Caco-2 (cell line): ENCODE measurements at regions not wholly inside any gene's neighbourhood (a gene's known extent, or its start where the extent isn't known, plus 50 kb on each side); places are given as distances from the start of the nearest gene placed in this dataset.

Experiments
- BruUV-seq: library from RNA; stranded (reverse); fragments of 400-500 nt; replicated peaks from 2 replicates; lab custom pipeline; 2021; lab: Mats Ljungman, UMichigan
- CTCF ChIA-PET: fragments of 300-600 bp; sonication (Branson Sonifier 250); formaldehyde crosslinking; loops from one replicate; lab custom pipeline; 2022; ENCODE audit warnings: antibody characterized with exemption; lab: Charles Lee
- POLR2A ChIA-PET: fragments of 300-600 bp; sonication (Branson Sonifier 250); formaldehyde crosslinking; loops from one replicate; lab custom pipeline; 2022; ENCODE audit warnings: antibody characterized with exemption; lab: Charles Lee
- DNase-seq, 2 experiments: peaks; one replicate each; pipeline versions ENCODE4 v3.0.0 to v3.0.0-alpha.2; 2020 to 2022
- H3K27me3 ChIP-seq: replicated peaks from 2 replicates; pipeline ENCODE4 v1.6.0; 2011; ENCODE audit warnings: low read length; ENCODE audit not compliant: control insufficient read depth, insufficient read depth
- H3K36me3 ChIP-seq: 2 replicates; pipeline ENCODE4 v1.5.1; 2011; ENCODE audit warnings: low read length; ENCODE audit not compliant: control insufficient read depth, insufficient read depth
- H3K4me1 ChIP-seq: fragments of 250-450 bp; sonication (Bioruptor Pico); 2 replicates; pipeline ENCODE4 v1.5.1; 2020; ENCODE audit warnings: mild to moderate bottlenecking
- H3K4me3 ChIP-seq: 2 replicates; pipeline ENCODE4 v1.5.1; 2011; ENCODE audit warnings: low read depth, mild to moderate bottlenecking, control low read depth, low read length
- H3K9me3 ChIP-seq: fragments of 250-450 bp; sonication (Bioruptor Pico); 2 replicates; pipeline ENCODE4 v1.5.1; 2020; ENCODE audit warnings: mild to moderate bottlenecking, moderate library complexity
- H3K27ac Mint-ChIP-seq: one replicate; pipeline ENCODE4 v1.8.0; 2022; ENCODE audit warnings: mixed read lengths; ENCODE audit not compliant: unreplicated experiment
- H3K27me3 Mint-ChIP-seq: one replicate; pipeline ENCODE4 v1.8.0; 2022; ENCODE audit warnings: mixed read lengths; ENCODE audit not compliant: insufficient read depth, unreplicated experiment
- H3K36me3 Mint-ChIP-seq: one replicate; pipeline ENCODE4 v1.8.0; 2022; ENCODE audit warnings: mild to moderate bottlenecking, mixed read lengths; ENCODE audit not compliant: insufficient read depth, unreplicated experiment
- H3K4me1 Mint-ChIP-seq: one replicate; pipeline ENCODE4 v1.8.0; 2022; ENCODE audit warnings: low read depth, mixed read lengths; ENCODE audit not compliant: unreplicated experiment
- H3K4me3 Mint-ChIP-seq: one replicate; pipeline ENCODE4 v1.8.0; 2022; ENCODE audit warnings: mild to moderate bottlenecking, moderate library complexity, mixed read lengths; ENCODE audit not compliant: unreplicated experiment
- H3K9me3 Mint-ChIP-seq: one replicate; pipeline ENCODE4 v1.8.0; 2022; ENCODE audit warnings: mixed read lengths; ENCODE audit not compliant: unreplicated experiment
- CTCF ChIP-seq, 2 experiments: fragments of 200-600 bp in 1 of 2; IDR thresholded peaks; 1 replicate in 1 of 2; 2 replicates in 1 of 2; pipeline versions ENCODE4 v1.5.1 to v1.8.0; 2011 to 2022; ENCODE audit warnings: antibody characterized with exemption in 1 of 2, control low read depth in 1 of 2, inconsistent platforms in 1 of 2, low read depth in 1 of 2, low read length in 1 of 2, mild to moderate bottlenecking in 1 of 2, moderate library complexity in 1 of 2; ENCODE audit not compliant: insufficient read depth in 1 of 2, severe bottlenecking in 1 of 2, unreplicated experiment in 1 of 2
- intact Hi-C: fragments of 100-400 bp; cut with micrococcal nuclease; formaldehyde crosslinking; loops from one replicate; pipeline ENCODE4 v1.10.0; 2022; ENCODE audit not compliant: unreplicated experiment

- no peaks in the 10 kb centered on the region for H3K27me3 Mint-ChIP-seq
- Histone ChIP-seq H3K4me1 (peaks cover 30% of the 10 kb centered on the region), H3K4me3 (no peak overlapping the region), H3K9me3 (no peaks in the 10 kb centered on the region), H3K36me3 (no peaks in the 10 kb centered on the region), H3K27me3 (no peaks in the 10 kb centered on the region)
- H3K9me3 Mint-ChIP-seq, result no peaks in the 10 kb centered on the region
- H3K36me3 Mint-ChIP-seq, result no peaks in the 10 kb centered on the region
- H3K4me1 Mint-ChIP-seq, result peaks cover 34% of the 10 kb centered on the region
- POLR2A ChIA-PET, result no interaction called here
- no peak overlapping the region for H3K4me3 Mint-ChIP-seq
- no TSS peak for BruUV-seq
- TF ChIP-seq CTCF (IDR thresholded peaks at IDR 0.05; ENCODE audit: insufficient read depth in 1 of 2, low read depth in 1 of 2, low read length in 1 of 2, severe bottlenecking in 1 of 2, unreplicated experiment in 1 of 2), result no peak
- DNase-seq, result no peak
- no peak overlapping the region for H3K27ac Mint-ChIP-seq
- intact Hi-C loops, result no loop called here
- CTCF ChIA-PET, result no interaction called here
Observed at GRCh38 chr5:34510002-34510401, 146.1 kb upstream of the RAI14 start.

GRCh38 chr5:34511063-34511462 lies 145.1 kb upstream of the RAI14 start:
- Mint-ChIP-seq H3K27me3 (no peaks in the 10 kb centered on the region), H3K4me1 (peaks cover 34% of the 10 kb centered on the region), H3K27ac (peak overlapping the region; percentile 0), H3K9me3 (no peaks in the 10 kb centered on the region), H3K36me3 (no peaks in the 10 kb centered on the region), H3K4me3 (no peak overlapping the region)
- H3K9me3 ChIP-seq, result no peaks in the 10 kb centered on the region
- intact Hi-C loops, result loop anchor here (1.0 kb wide), 2 partner anchors 11 to 24 kb away; no protein-coding TSS in a partner anchor
- ChIA-PET POLR2A (interaction anchor here (1.1 kb wide), 1 partner anchor 22 kb away, joined by 5 read pairs; no protein-coding TSS in a partner anchor), CTCF (no interaction called here)
- H3K27me3 ChIP-seq, result no peaks in the 10 kb centered on the region
- peaks cover 30% of the 10 kb centered on the region for H3K4me1 ChIP-seq
- no peak overlapping the region for H3K4me3 ChIP-seq
- peak in 1 of 2 experiments; percentile 33 for DNase-seq
- no peak for TF ChIP-seq CTCF (IDR thresholded peaks at IDR 0.05; ENCODE audit: insufficient read depth in 1 of 2, low read depth in 1 of 2, low read length in 1 of 2, severe bottlenecking in 1 of 2, unreplicated experiment in 1 of 2)
- BruUV-seq, result no TSS peak
- H3K36me3 ChIP-seq, result no peaks in the 10 kb centered on the region

GRCh38 chr5:34511481-34511880 lies 144.6 kb upstream of the RAI14 start:
- Histone ChIP-seq H3K27me3 (no peaks in the 10 kb centered on the region), H3K4me3 (no peak overlapping the region), H3K9me3 (no peaks in the 10 kb centered on the region), H3K36me3 (no peaks in the 10 kb centered on the region), H3K4me1 (peaks cover 30% of the 10 kb centered on the region)
- intact Hi-C loops, result loop anchor here (1.0 kb wide), 2 partner anchors 11 to 24 kb away; no protein-coding TSS in a partner anchor
- no peak for TF ChIP-seq CTCF (IDR thresholded peaks at IDR 0.05; ENCODE audit: insufficient read depth in 1 of 2, low read depth in 1 of 2, low read length in 1 of 2, severe bottlenecking in 1 of 2, unreplicated experiment in 1 of 2)
- peak overlapping the region; percentile 0 for H3K27ac Mint-ChIP-seq
- ChIA-PET POLR2A (interaction anchor here (1.1 kb wide), 1 partner anchor 23 kb away, joined by 5 read pairs; no protein-coding TSS in a partner anchor), CTCF (no interaction called here)
- no peaks in the 10 kb centered on the region for H3K9me3 Mint-ChIP-seq
- no peak overlapping the region for H3K4me3 Mint-ChIP-seq
- no peak for DNase-seq
- H3K27me3 Mint-ChIP-seq, result no peaks in the 10 kb centered on the region
- BruUV-seq, result no TSS peak
- H3K36me3 Mint-ChIP-seq, result no peaks in the 10 kb centered on the region
- peaks cover 34% of the 10 kb centered on the region for H3K4me1 Mint-ChIP-seq
